ENCODE measurements at regions not wholly inside any gene's neighbourhood (a gene's known extent, or its start where the extent isn't known, plus 50 kb on each side); places are given as distances from the start of the nearest gene placed in this dataset.

DNA sequence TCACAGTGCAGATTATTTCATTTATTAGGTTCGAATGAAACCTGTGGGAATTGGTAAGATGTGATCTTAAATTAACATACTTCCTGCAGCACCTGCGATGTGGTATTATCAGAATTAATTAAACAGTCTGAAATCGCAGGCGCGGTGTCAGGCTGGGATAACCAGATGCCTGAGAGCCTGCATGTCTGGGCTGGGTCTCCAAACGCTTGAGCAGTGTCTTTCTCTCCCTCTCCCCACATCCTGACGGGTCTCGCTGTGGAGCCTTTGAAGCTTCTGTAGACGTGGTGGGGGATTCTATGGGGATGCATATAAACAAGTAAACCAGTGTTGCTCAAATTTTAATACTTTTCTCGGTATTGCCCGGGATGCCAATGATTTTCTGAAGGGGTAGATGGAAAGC lies 366.2 kb upstream of the SPRED2 start (continued):
- TF ChIP-seq, protein P1, sequence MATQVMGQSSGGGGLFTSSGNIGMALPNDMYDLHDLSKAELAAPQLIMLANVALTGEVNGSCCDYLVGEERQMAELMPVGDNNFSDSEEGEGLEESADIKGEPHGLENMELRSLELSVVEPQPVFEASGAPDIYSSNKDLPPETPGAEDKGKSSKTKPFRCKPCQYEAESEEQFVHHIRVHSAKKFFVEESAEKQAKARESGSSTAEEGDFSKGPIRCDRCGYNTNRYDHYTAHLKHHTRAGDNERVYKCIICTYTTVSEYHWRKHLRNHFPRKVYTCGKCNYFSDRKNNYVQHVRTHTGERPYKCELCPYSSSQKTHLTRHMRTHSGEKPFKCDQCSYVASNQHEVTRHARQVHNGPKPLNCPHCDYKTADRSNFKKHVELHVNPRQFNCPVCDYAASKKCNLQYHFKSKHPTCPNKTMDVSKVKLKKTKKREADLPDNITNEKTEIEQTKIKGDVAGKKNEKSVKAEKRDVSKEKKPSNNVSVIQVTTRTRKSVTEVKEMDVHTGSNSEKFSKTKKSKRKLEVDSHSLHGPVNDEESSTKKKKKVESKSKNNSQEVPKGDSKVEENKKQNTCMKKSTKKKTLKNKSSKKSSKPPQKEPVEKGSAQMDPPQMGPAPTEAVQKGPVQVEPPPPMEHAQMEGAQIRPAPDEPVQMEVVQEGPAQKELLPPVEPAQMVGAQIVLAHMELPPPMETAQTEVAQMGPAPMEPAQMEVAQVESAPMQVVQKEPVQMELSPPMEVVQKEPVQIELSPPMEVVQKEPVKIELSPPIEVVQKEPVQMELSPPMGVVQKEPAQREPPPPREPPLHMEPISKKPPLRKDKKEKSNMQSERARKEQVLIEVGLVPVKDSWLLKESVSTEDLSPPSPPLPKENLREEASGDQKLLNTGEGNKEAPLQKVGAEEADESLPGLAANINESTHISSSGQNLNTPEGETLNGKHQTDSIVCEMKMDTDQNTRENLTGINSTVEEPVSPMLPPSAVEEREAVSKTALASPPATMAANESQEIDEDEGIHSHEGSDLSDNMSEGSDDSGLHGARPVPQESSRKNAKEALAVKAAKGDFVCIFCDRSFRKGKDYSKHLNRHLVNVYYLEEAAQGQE (IDR thresholded peaks at IDR 0.05; ENCODE audit: low read depth, low read length), result no peak

DNA sequence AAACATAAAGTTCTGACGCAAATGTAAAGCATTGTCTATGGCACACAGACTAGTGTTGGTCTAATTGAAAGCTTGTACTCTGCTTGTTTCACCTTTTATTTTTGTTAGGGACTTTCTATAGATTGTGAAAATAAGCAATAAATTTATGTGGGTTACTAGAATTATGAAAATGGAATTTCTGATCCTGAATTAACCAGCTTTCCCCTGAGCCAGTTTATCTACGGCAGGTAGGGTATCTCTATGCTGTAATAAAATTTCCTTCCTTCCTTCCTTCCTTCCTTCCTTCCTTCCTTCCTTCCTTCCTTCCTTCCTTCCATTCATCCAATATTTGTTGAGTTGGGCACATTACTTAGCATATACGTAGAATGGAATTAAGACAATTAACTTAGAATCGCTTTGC lies 362.6 kb upstream of the SPRED2 start:
- Histone ChIP-seq H3K79me2 (ENCODE audit: insufficient read depth) (no peaks in the 10 kb centered on the region), H2AFZ (ENCODE audit: low read depth) (no peak overlapping the region), H3K4me3 (ENCODE audit: low read depth in 2 of 2, low read length in 1 of 2) (no peak overlapping the region), H3K27ac (ENCODE audit: low read depth in 2 of 2, low read length in 1 of 2) (no peak overlapping the region), H3K9me3 (no peaks in the 10 kb centered on the region), H4K20me1 (ENCODE audit: insufficient read depth) (no peaks in the 10 kb centered on the region), H3F3A (replicated peaks; ENCODE audit: insufficient read depth) (no peaks in the 10 kb centered on the region), H3K9ac (no peak overlapping the region), H3K9me2 (no peaks in the 10 kb centered on the region), H3K36me3 (replicated peaks in 1 of 2; ENCODE audit: control insufficient read depth in 1 of 2, insufficient read depth in 2 of 2, low read length in 1 of 2) (no peaks in the 10 kb centered on the region), H3K4me1 (ENCODE audit: control insufficient read depth in 1 of 2, insufficient read depth in 2 of 2, low read depth in 1 of 2, low read length in 1 of 2) (peaks cover 0 to 2% of the 10 kb centered on the region in 2 experiments; a peak in 1 of 4 replicates), H3K27me3 (ENCODE audit: insufficient read depth) (no peaks in the 10 kb centered on the region; the same call in 1 of the 2 replicates), H3K4me2 (no peak overlapping the region)
- no peak for DNase-seq
- TF ChIP-seq, protein P1 (IDR thresholded peaks at IDR 0.05; ENCODE audit: low read depth, low read length), result no peak
- TF ChIP-seq POLR2AphosphoS5 (IDR thresholded peaks at IDR 0.05; ENCODE audit: low read depth, low read length) (no peak), RAD21 (IDR thresholded peaks at IDR 0.05; ENCODE audit: low read length) (no peak), JUND (IDR thresholded peaks at IDR 0.05) (no peak), MXI1 (IDR thresholded peaks at IDR 0.05; ENCODE audit: low read depth, low read length) (no peak), GATA2 (CRISPR knock-in tag; IDR thresholded peaks at IDR 0.05) (no peak)
- TF ChIP-seq, protein P2, sequence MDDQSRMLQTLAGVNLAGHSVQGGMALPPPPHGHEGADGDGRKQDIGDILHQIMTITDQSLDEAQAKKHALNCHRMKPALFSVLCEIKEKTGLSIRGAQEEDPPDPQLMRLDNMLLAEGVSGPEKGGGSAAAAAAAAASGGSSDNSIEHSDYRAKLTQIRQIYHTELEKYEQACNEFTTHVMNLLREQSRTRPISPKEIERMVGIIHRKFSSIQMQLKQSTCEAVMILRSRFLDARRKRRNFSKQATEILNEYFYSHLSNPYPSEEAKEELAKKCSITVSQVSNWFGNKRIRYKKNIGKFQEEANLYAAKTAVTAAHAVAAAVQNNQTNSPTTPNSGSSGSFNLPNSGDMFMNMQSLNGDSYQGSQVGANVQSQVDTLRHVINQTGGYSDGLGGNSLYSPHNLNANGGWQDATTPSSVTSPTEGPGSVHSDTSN (IDR thresholded peaks at IDR 0.05), result no peak
- POLR2A ChIA-PET, result no interaction called here
- CTCF ChIA-PET, result no interaction called here
- 57% methylated on average over 4 of the region's 4 CpGs for WGBS (ENCODE audit: low lambda C conversion rate)
